A673 (cell line): ENCODE measurements at regions not wholly inside any gene's neighbourhood (a gene's known extent, or its start where the extent isn't known, plus 50 kb on each side); places are given as distances from the start of the nearest gene placed in this dataset.
"Not testable (repeated sequence)": the region's sequence is repeated elsewhere in the genome, so short reads cannot be mapped to it uniquely, and the experiment has no call there.

Experiments used
- BruUV-seq: library from RNA; stranded (reverse); fragments of 400-500 nt; replicated peaks from 2 replicates; lab custom pipeline; 2021; lab: Mats Ljungman, UMichigan
- CTCF ChIA-PET: fragments of 300-600 bp; sonication (Branson Sonifier 250); formaldehyde crosslinking; loops from one replicate; lab custom pipeline; 2022; ENCODE audit warnings: antibody characterized with exemption; lab: Charles Lee
- POLR2A ChIA-PET: fragments of 300-600 bp; sonication (Branson Sonifier 250); formaldehyde crosslinking; loops from one replicate; lab custom pipeline; 2022; ENCODE audit warnings: antibody characterized with exemption; ENCODE audit not compliant: low non-redundant PET; lab: Charles Lee
- DNase-seq: peaks from one replicate; pipeline ENCODE4 v3.0.0-alpha.2; 2015; ENCODE audit warnings: low spot score
- H3K27ac ChIP-seq: fragments of 200-600 bp; sonication (generic); 2 replicates; pipeline ENCODE4 v1.5.1; 2016; ENCODE audit warnings: mixed run types, low read depth, mild to moderate bottlenecking, mixed read lengths, antibody characterized with exemption, low read length; ENCODE audit not compliant: poor library complexity, severe bottlenecking
- H3K27me3 ChIP-seq: fragments of 200-600 bp; sonication (generic); replicated peaks from 2 replicates; pipeline ENCODE4 v1.6.1; 2017; ENCODE audit warnings: mixed run types, low read depth, mild to moderate bottlenecking, mixed read lengths, antibody characterized with exemption, low read length; ENCODE audit not compliant: insufficient read depth, poor library complexity
- H3K36me3 ChIP-seq: fragments of 200-600 bp; sonication (generic); 2 replicates; pipeline ENCODE4 v1.6.1; 2016; ENCODE audit warnings: mixed run types, mild to moderate bottlenecking, mixed read lengths, antibody characterized with exemption, low read length; ENCODE audit not compliant: insufficient read depth, poor library complexity, severe bottlenecking
- H3K4me1 ChIP-seq: fragments of 200-600 bp; sonication (generic); 2 replicates; pipeline ENCODE4 v1.6.1; 2017; ENCODE audit warnings: mixed run types, mild to moderate bottlenecking, mixed read lengths, antibody characterized with exemption, low read length; ENCODE audit not compliant: insufficient read depth, poor library complexity, severe bottlenecking
- H3K4me3 ChIP-seq: fragments of 200-600 bp; sonication (generic); 2 replicates; pipeline ENCODE4 v1.5.1; 2016; ENCODE audit warnings: low read depth, mixed run types, mild to moderate bottlenecking, mixed read lengths, low read length; ENCODE audit not compliant: poor library complexity, severe bottlenecking
- H3K9me3 ChIP-seq: fragments of 200-600 bp; sonication (generic); 2 replicates; pipeline ENCODE4 v1.6.1; 2016; ENCODE audit warnings: mixed run types, low read depth, mild to moderate bottlenecking, mixed read lengths, antibody characterized with exemption, low read length; ENCODE audit not compliant: poor library complexity, severe bottlenecking
- CTCF ChIP-seq: fragments of 300-800, 200-600 bp; sonication (generic); conservative IDR thresholded peaks from 2 replicates; pipeline ENCODE4 v1.5.1; 2017; ENCODE audit warnings: low read depth, mild to moderate bottlenecking, antibody characterized with exemption, low read length, moderate library complexity, mixed read lengths
- EZH2 ChIP-seq: fragments of 200-600 bp; sonication (generic); IDR thresholded peaks from 2 replicates; pipeline ENCODE4 v1.6.1; 2017; ENCODE audit warnings: borderline replicate concordance, low read depth, mild to moderate bottlenecking, mixed read lengths, antibody characterized with exemption, low read length; ENCODE audit not compliant: poor library complexity, severe bottlenecking
- intact Hi-C: fragments of 100-400 bp; cut with micrococcal nuclease; formaldehyde crosslinking; loops from one replicate; pipeline ENCODE4 v1.10.0; 2022; ENCODE audit not compliant: unreplicated experiment

DNA sequence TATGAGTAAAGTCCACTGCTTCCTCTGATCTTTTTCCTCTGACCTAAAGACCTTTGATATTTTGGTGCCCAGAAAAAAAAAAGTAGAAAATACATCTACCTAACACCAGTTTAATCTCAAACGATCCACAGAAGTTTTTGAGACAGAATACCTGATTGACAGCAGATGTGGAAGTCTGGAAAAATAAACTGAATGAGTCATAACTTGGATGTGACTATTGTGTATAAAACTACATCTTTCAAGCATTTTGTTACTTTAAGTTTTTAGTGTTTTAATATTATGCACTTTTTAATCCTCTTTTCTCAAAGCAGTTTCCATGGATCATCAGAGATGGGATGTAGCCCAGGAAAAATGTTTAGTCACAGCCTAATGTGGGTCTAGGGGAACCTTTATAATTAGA, 216.1 kb downstream of the SLITRK1 start:
- intact Hi-C loops = no loop called here
- CTCF ChIA-PET = no interaction called here
- no peaks in the 10 kb centered on the region for H3K36me3 ChIP-seq
- H3K4me1 ChIP-seq = no peaks in the 10 kb centered on the region
- no peak for TF ChIP-seq EZH2
- TF ChIP-seq CTCF = no peak
- POLR2A ChIA-PET = no interaction called here
- no peak for DNase-seq
- H3K9me3 ChIP-seq = no peaks in the 10 kb centered on the region
- no TSS peak for BruUV-seq
- no peak overlapping the region for H3K4me3 ChIP-seq
- no peaks in the 10 kb centered on the region for H3K27me3 ChIP-seq
- H3K27ac ChIP-seq = no peak overlapping the region

GRCh38 chr13:83657281-83657680, 225.0 kb downstream of the SLITRK1 start:
- no TSS peak for BruUV-seq
- Histone ChIP-seq H3K4me1 (no peaks in the 10 kb centered on the region), H3K27me3 (no peaks in the 10 kb centered on the region), H3K36me3 (no peaks in the 10 kb centered on the region), H3K4me3 (no peak overlapping the region), H3K27ac (no peak overlapping the region), H3K9me3 (no peaks in the 10 kb centered on the region)
- ChIA-PET CTCF (no interaction called here), POLR2A (no interaction called here)
- TF ChIP-seq CTCF (no peak), EZH2 (no peak)
- intact Hi-C loops = no loop called here
- no peak for DNase-seq

DNA sequence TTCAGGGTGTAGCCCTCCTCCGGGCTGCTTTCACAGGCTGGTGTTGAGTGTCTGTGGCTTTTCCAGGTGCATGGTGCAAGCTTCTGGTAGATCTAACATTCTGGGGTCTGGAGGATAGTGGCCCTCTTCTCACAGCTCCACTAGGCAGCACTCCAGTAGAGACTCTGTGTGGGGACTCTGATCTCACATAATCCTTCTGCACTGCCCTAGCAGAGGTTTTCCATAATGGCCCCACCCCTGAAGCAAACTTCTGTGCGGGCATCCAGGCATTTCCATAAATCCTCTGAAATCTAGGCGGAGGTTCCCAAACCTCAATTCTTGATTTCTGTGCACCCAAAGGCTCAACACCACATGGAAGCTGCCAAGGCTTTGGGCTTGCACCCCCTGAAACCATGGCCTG, 239.7 kb downstream of the SLITRK1 start:
- intact Hi-C loops, H3K36me3 ChIP-seq, H3K27ac ChIP-seq, POLR2A ChIA-PET, H3K4me1 ChIP-seq, CTCF ChIA-PET, H3K9me3 ChIP-seq, BruUV-seq, DNase-seq, H3K4me3 ChIP-seq, H3K27me3 ChIP-seq: not testable (repeated sequence)

- TF ChIP-seq EZH2 (no peak), CTCF (no peak)
- CTCF ChIA-PET = no interaction called here
- Histone ChIP-seq H3K27me3 (no peaks in the 10 kb centered on the region), H3K36me3 (no peaks in the 10 kb centered on the region), H3K27ac (no peak overlapping the region), H3K4me3 (no peak overlapping the region), H3K9me3 (no peaks in the 10 kb centered on the region), H3K4me1 (no peaks in the 10 kb centered on the region)
- BruUV-seq = no TSS peak
- POLR2A ChIA-PET = no interaction called here
- no peak for DNase-seq
- intact Hi-C loops = no loop called here
Measured at GRCh38 chr13:83634601-83635000, 247.7 kb downstream of the SLITRK1 start.
